HFFc6 (cell line): ENCODE measurements at regions not wholly inside any gene's neighbourhood (a gene's known extent, or its start where the extent isn't known, plus 50 kb on each side); places are given as distances from the start of the nearest gene placed in this dataset.

ENCODE experiments used
- DNase-seq: peaks from one replicate; pipeline ENCODE4 v3.0.0-alpha.2; 2018
- H3K27ac Mint-ChIP-seq: 2 replicates; pipeline ENCODE4 v1.8.0; 2020; ENCODE audit warnings: mild to moderate bottlenecking, mixed read lengths
- H3K27me3 Mint-ChIP-seq: 2 replicates; pipeline ENCODE4 v1.8.0; 2021; ENCODE audit warnings: mild to moderate bottlenecking, moderate library complexity, mixed read lengths; ENCODE audit not compliant: insufficient read depth
- H3K36me3 Mint-ChIP-seq: 2 replicates; pipeline ENCODE4 v1.8.0; 2021; ENCODE audit warnings: low read depth, mixed read lengths
- H3K4me1 Mint-ChIP-seq: 2 replicates; pipeline ENCODE4 v1.8.0; 2020; ENCODE audit warnings: low read depth, mixed read lengths
- H3K4me3 Mint-ChIP-seq: 2 replicates; pipeline ENCODE4 v1.8.0; 2020; ENCODE audit warnings: mild to moderate bottlenecking, moderate library complexity, mixed read lengths
- H3K9me3 Mint-ChIP-seq: 2 replicates; pipeline ENCODE4 v1.8.0; 2020; ENCODE audit warnings: mild to moderate bottlenecking, mixed read lengths
- TF ChIP-seq, protein P1 (sequence below): fragments of 200-600 bp; sonication (generic); IDR thresholded peaks from 2 replicates; pipeline ENCODE4 v1.5.0; 2021; ENCODE audit warnings: antibody characterized with exemption, mild to moderate bottlenecking

DNA sequence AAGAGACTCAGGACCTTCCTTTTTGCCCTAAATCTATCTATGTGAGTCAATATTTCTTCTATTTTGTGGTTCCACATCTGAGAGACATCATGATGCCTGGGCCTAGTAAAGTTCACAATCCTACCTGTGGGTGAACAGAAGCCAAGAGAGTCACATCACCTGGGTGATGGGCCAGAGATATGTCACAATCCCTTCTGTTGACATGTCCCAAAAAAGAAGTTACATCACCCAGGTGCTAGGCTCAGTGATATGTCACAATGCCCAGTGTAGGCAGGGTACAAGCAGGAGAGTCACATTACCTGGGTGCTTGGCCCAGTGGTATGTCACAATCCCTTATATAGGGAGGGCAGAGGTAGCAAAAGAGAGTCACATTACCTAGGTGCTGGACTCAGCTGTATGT, 2101.9 kb downstream of the TP53TG3F start:
- Mint-ChIP-seq H3K4me1 (no peaks in the 10 kb centered on the region), H3K27ac (no peak overlapping the region), H3K4me3 (no peak overlapping the region), H3K27me3 (no peaks in the 10 kb centered on the region; the same call in none of the 2 replicates), H3K9me3 (peaks cover 14% of the 10 kb centered on the region), H3K36me3 (no peaks in the 10 kb centered on the region)
- TF ChIP-seq, protein P1, sequence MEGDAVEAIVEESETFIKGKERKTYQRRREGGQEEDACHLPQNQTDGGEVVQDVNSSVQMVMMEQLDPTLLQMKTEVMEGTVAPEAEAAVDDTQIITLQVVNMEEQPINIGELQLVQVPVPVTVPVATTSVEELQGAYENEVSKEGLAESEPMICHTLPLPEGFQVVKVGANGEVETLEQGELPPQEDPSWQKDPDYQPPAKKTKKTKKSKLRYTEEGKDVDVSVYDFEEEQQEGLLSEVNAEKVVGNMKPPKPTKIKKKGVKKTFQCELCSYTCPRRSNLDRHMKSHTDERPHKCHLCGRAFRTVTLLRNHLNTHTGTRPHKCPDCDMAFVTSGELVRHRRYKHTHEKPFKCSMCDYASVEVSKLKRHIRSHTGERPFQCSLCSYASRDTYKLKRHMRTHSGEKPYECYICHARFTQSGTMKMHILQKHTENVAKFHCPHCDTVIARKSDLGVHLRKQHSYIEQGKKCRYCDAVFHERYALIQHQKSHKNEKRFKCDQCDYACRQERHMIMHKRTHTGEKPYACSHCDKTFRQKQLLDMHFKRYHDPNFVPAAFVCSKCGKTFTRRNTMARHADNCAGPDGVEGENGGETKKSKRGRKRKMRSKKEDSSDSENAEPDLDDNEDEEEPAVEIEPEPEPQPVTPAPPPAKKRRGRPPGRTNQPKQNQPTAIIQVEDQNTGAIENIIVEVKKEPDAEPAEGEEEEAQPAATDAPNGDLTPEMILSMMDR = no peak
- no peak for DNase-seq

DNA sequence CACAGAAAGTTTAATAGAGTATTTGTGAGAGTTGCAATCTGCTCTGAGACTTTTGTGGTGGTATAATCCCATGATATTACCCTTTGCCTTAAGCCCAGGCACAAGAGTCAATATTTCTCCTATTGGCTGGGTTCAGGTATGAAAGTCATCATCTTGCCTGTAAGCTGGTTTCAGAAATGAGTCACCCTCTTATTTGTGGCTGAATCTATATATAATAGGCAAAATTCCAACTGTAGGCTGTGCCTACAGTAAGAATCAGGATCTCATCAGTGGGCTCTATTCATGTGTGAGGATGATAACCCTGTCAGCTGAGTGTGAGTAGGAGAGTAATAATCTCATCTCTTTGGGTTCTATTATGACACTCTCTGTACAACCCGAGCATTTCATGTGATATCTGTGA, 2103.1 kb downstream of the TP53TG3F start:
- no peaks in the 10 kb centered on the region; the same call in 1 of the 2 replicates for H3K27me3 Mint-ChIP-seq
- TF ChIP-seq, protein P1 = no peak
- no peaks in the 10 kb centered on the region for H3K36me3 Mint-ChIP-seq
- peaks cover 15% of the 10 kb centered on the region for H3K9me3 Mint-ChIP-seq
- H3K4me3 Mint-ChIP-seq = no peak overlapping the region
- no peak for DNase-seq
- H3K27ac Mint-ChIP-seq = no peak overlapping the region
- no peaks in the 10 kb centered on the region for H3K4me1 Mint-ChIP-seq

DNA sequence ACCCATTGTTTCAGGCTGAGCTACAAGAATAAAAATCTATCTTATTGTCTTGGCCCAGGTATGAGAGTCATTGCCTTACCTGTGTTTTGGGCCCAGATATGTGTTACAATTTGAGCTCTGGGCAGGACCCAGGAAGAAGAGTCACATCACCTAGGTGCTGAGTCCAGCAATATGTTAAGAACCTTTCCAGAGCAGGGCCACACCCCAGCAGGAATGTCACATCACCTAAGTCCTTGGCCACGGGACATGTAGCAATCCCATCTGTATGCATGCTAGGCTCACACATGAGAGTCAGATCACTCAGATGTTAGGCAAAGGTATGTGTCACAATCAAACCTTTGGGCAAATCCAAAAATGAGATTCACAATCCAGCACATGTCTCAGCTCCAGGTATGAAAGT, 2103.5 kb downstream of the TP53TG3F start:
- Mint-ChIP-seq H3K27ac (no peak overlapping the region), H3K36me3 (no peaks in the 10 kb centered on the region), H3K27me3 (no peaks in the 10 kb centered on the region; the same call in 1 of the 2 replicates), H3K4me3 (no peak overlapping the region), H3K4me1 (no peaks in the 10 kb centered on the region), H3K9me3 (peaks cover 20% of the 10 kb centered on the region)
- no peak for DNase-seq
- TF ChIP-seq, protein P1 = no peak

DNA sequence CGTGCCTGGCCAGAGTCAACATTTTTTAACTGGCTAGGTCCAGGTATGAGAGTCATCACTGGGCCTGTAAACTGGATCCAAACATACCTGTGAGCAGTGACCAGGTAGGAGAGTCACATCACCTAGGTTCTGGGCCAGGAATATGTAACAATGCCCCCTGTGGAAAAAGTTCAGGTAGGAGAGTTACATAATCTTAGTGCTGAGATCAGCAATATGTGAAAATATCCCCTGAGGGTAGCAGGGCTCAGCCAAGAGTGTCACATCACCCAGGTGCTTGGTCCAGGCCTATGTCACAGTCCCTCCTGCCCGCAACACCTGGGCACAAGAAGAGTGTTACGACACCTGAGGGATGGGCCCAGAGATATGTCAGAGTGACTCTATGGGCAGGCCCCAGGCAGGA, 2104.7 kb downstream of the TP53TG3F start:
- Mint-ChIP-seq H3K27me3 (no peaks in the 10 kb centered on the region; the same call in 1 of the 2 replicates), H3K4me3 (no peak overlapping the region), H3K36me3 (no peaks in the 10 kb centered on the region), H3K4me1 (no peaks in the 10 kb centered on the region), H3K27ac (no peak overlapping the region), H3K9me3 (peaks cover 22% of the 10 kb centered on the region)
- TF ChIP-seq, protein P1 = no peak
- no peak for DNase-seq

DNA sequence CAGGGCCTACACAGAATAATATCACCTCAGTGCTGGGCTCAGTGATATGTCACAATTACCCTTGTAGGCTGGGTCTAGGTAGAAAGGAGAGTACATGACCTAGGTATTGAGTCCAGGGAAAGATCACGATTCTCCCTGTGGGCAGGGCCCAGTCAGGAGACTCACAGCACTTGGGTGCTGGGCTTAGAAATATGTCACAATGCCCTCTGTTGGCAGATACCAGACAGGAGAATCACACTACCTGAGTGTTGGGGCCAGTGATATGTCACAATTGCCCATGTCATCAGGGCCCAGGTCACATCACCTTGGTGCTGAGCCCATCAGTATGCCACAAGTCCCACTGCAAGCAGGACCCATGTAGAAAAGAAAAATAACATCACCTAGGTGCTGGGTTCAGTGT, 2105.5 kb downstream of the TP53TG3F start:
- no peaks in the 10 kb centered on the region for H3K4me1 Mint-ChIP-seq
- no peak overlapping the region for H3K27ac Mint-ChIP-seq
- peaks cover 19% of the 10 kb centered on the region for H3K9me3 Mint-ChIP-seq
- no peak for DNase-seq
- no peaks in the 10 kb centered on the region; the same call in 1 of the 2 replicates for H3K27me3 Mint-ChIP-seq
- H3K4me3 Mint-ChIP-seq = no peak overlapping the region
- H3K36me3 Mint-ChIP-seq = no peaks in the 10 kb centered on the region
- TF ChIP-seq, protein P1 = no peak

DNA sequence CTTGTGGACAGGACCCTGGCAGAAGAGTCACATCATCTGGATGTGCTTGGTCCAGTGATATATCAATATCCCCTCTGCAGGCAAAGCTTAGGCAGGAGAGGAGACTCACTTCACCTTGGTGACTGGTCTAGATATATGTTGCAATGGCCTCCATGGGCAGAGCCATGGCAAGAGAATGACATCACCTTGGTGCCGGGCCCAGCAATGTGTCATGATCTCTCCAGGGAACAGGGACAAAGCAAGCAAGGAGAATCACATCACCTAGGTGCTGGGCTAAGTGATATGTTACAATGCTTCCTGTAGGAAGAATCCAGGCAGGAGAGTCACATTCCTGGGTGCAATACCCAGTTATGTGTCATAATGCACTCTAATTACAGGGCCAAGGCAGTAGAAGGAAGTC, 2106.2 kb downstream of the TP53TG3F start:
- H3K9me3 Mint-ChIP-seq = peaks cover 23% of the 10 kb centered on the region
- H3K4me1 Mint-ChIP-seq = no peaks in the 10 kb centered on the region
- TF ChIP-seq, protein P1 = no peak
- no peak overlapping the region for H3K27ac Mint-ChIP-seq
- DNase-seq = no peak
- H3K4me3 Mint-ChIP-seq = no peak overlapping the region
- H3K36me3 Mint-ChIP-seq = no peaks in the 10 kb centered on the region
- H3K27me3 Mint-ChIP-seq = no peaks in the 10 kb centered on the region; the same call in 1 of the 2 replicates
